ENCODE measurements at regions not wholly inside any gene's neighbourhood (a gene's known extent, or its start where the extent isn't known, plus 50 kb on each side); places are given as distances from the start of the nearest gene placed in this dataset.

DNA sequence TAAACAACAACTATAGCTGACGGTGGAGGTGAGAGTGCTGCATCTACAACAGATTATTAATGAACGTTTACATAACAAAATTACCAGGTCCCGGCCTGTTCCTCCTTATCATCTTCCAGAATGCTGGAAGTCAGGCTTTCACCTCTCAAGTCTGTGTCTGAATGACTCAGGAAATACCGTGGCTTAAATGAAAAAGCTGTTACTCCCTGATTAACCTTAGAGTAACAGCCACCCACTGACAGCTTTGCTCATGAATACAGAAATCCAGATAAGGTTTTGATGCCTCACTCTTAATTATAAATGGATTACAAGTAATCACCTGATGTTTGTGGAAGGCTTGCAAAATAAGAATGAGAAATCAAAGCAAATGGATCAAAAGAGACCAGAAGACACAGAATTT lies 885.3 kb upstream of the CELF4 start:
- Histone ChIP-seq H3K4me1 (no peaks in the 10 kb centered on the region), H3K4me3 (no peak overlapping the region), H3K27ac (no peak overlapping the region), H3K27me3 (no peaks in the 10 kb centered on the region), H3K36me3 (no peaks in the 10 kb centered on the region), H3K9me3 (peaks cover 3 to 4% of the 10 kb centered on the region in 2 donors)
- intact Hi-C loops (cut with DNase I; ENCODE audit: low total_unique reads) = no loop called here
- 30 to 40% methylated on average over 1 to 4 of the region's 4 CpGs for WGBS, 2 donors (ENCODE audit: low coverage in 1 of 2)
- in situ Hi-C loops (cut with MboI; ENCODE audit: low pct_ligation_motif_present in 1 of 4, low pct_unique_long_range_greater_than_20kb in 1 of 4, low sequenced_read_pairs in 3 of 4) = no loop called here
- TF ChIP-seq, protein P1, sequence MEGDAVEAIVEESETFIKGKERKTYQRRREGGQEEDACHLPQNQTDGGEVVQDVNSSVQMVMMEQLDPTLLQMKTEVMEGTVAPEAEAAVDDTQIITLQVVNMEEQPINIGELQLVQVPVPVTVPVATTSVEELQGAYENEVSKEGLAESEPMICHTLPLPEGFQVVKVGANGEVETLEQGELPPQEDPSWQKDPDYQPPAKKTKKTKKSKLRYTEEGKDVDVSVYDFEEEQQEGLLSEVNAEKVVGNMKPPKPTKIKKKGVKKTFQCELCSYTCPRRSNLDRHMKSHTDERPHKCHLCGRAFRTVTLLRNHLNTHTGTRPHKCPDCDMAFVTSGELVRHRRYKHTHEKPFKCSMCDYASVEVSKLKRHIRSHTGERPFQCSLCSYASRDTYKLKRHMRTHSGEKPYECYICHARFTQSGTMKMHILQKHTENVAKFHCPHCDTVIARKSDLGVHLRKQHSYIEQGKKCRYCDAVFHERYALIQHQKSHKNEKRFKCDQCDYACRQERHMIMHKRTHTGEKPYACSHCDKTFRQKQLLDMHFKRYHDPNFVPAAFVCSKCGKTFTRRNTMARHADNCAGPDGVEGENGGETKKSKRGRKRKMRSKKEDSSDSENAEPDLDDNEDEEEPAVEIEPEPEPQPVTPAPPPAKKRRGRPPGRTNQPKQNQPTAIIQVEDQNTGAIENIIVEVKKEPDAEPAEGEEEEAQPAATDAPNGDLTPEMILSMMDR (IDR thresholded peaks at IDR 0.05) = no peak
- TF ChIP-seq POLR2A (IDR thresholded peaks at IDR 0.05) (no peak), EP300 (IDR thresholded peaks at IDR 0.05; ENCODE audit: low read depth) (no peak), POLR2AphosphoS5 (IDR thresholded peaks at IDR 0.05) (no peak)
- no peak for DNase-seq

DNA sequence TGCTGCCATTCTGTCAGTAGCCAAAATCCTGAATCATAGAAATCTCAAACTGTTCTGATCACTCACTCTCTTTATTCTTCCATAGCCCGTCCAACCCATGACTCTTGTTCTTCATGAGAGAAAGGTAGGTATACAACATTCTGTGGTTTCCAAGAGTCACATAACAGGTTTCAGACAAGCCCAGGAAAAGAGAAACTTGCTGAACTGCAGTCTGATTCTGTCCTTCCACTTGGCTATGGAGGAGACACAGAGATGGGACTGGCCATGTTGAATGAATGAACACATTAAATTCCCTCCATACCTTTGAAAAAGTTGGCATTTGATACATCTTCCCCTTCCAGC lies 880.2 kb upstream of the CELF4 start:
- DNase-seq = no peak
- TF ChIP-seq, protein P1 (IDR thresholded peaks at IDR 0.05) = no peak
- TF ChIP-seq POLR2AphosphoS5 (IDR thresholded peaks at IDR 0.05) (no peak), EP300 (IDR thresholded peaks at IDR 0.05; ENCODE audit: low read depth) (no peak), POLR2A (IDR thresholded peaks at IDR 0.05) (no peak)
- Histone ChIP-seq H3K9me3 (no peaks in the 10 kb centered on the region), H3K4me1 (no peaks in the 10 kb centered on the region), H3K27me3 (no peaks in the 10 kb centered on the region), H3K36me3 (no peaks in the 10 kb centered on the region), H3K27ac (no peak overlapping the region), H3K4me3 (no peak overlapping the region)
- WGBS, 2 donors (ENCODE audit: low coverage in 1 of 2) = 84 to 100% methylated on average over 1 of the region's 1 CpG
- in situ Hi-C loops (cut with MboI; ENCODE audit: low pct_ligation_motif_present in 1 of 4, low pct_unique_long_range_greater_than_20kb in 1 of 4, low sequenced_read_pairs in 3 of 4) = no loop called here
- intact Hi-C loops (cut with DNase I; ENCODE audit: low total_unique reads) = no loop called here

DNA sequence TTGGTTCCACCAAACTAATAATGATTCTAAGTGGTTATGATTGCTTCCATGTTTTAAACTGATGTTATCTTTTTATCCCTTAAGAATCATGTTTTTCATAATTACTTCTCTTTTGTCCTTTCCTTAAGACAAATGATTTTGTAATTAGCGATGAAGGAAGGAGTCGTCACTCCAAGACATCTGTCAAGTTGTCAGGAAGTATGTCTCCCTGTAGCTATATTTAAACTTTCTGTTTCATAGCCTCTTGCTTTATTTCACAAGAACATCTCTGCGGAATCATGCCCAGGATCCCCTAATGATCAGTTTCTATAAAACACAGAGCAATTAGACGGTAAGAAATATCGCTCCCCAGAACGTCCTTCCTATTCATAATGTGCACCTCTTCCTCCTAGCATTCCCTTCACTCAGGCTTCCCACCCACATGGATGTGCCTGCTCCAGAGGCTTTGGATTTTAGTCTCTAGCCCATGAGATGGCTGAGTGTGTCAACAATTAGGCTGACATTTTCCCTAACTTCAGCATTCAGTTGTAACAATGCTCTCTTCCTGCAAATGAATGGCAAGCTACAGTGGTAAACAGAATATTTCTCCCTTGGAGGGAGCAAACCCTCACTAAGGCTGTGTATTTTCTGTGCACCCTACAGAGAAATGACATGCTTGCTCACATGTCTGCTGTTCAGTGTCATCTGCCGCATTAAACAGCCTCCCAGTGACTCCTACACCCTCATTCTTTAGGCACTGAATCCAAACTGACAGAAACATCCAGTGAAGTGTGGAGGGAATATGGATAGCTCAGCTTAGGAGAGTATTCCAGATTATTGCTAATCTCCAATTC lies 879.6 kb upstream of the CELF4 start:
- H3K4me3 ChIP-seq = no peak overlapping the region
- no peaks in the 10 kb centered on the region for H3K27me3 ChIP-seq
- intact Hi-C loops (cut with DNase I; ENCODE audit: low total_unique reads) (no loop called here), in situ Hi-C loops (cut with MboI; ENCODE audit: low pct_ligation_motif_present in 1 of 4, low pct_unique_long_range_greater_than_20kb in 1 of 4, low sequenced_read_pairs in 3 of 4) (no loop called here)
- WGBS, 2 donors (ENCODE audit: low coverage in 1 of 2) = 77 to 83% methylated on average over 6 to 7 of the region's 7 CpGs
- no peaks in the 10 kb centered on the region for H3K4me1 ChIP-seq
- no peaks in the 10 kb centered on the region for H3K9me3 ChIP-seq
- DNase-seq = no peak
- H3K27ac ChIP-seq = no peak overlapping the region
- no peak for TF ChIP-seq POLR2AphosphoS5 (IDR thresholded peaks at IDR 0.05)
- no peak for TF ChIP-seq POLR2A (IDR thresholded peaks at IDR 0.05)
- TF ChIP-seq, protein P1 (IDR thresholded peaks at IDR 0.05) = no peak
- no peak for TF ChIP-seq EP300 (IDR thresholded peaks at IDR 0.05; ENCODE audit: low read depth)
- no peaks in the 10 kb centered on the region for H3K36me3 ChIP-seq

DNA sequence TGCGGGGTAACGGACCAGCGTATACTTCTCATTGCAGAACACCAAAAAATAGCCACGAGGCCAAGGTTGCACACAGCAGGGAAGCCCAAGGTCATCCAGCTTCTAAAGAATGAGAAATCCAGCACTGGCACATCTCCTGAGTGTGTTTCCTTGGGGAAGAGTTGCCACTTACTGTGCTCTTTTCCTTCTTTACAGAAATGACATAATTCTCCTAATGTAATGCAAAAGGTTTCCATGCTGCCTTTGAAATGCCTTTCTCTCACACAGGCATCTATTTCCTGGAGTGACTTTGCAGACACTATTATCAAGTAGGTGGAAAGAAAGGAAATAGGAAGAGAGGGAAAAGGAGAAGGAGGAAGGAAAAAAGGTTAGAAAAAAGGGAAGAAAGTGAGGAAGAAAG lies 862.1 kb upstream of the CELF4 start:
- in situ Hi-C loops (cut with MboI; ENCODE audit: low pct_ligation_motif_present in 1 of 4, low pct_unique_long_range_greater_than_20kb in 1 of 4, low sequenced_read_pairs in 3 of 4) (no loop called here), intact Hi-C loops (cut with DNase I; ENCODE audit: low total_unique reads) (no loop called here)
- no peak for DNase-seq
- Histone ChIP-seq H3K36me3 (no peaks in the 10 kb centered on the region), H3K27me3 (no peaks in the 10 kb centered on the region), H3K27ac (no peak overlapping the region), H3K4me1 (no peaks in the 10 kb centered on the region), H3K9me3 (peaks cover 0 to 5% of the 10 kb centered on the region in 2 donors), H3K4me3 (no peak overlapping the region)
- TF ChIP-seq POLR2A (IDR thresholded peaks at IDR 0.05) (no peak), EP300 (IDR thresholded peaks at IDR 0.05; ENCODE audit: low read depth) (no peak), POLR2AphosphoS5 (IDR thresholded peaks at IDR 0.05) (no peak)
- TF ChIP-seq, protein P1 (IDR thresholded peaks at IDR 0.05) = no peak
- 75 to 84% methylated on average over 4 of the region's 4 CpGs for WGBS, 2 donors (ENCODE audit: low coverage in 1 of 2)
